GM18502 (cell line): ENCODE measurements at regions not wholly inside any gene's neighbourhood (a gene's known extent, or its start where the extent isn't known, plus 50 kb on each side); places are given as distances from the start of the nearest gene placed in this dataset.

Experiments
- ATAC-seq: cut with Tn5 transposase; IDR thresholded peaks from one replicate; pipeline ENCODE4 v1.9.1; 2021; ENCODE audit warnings: mild to moderate bottlenecking; ENCODE audit not compliant: unreplicated experiment, poor library complexity

GRCh38 chr19:31096935-31097545, 252.2 kb downstream of the TSHZ3 start:
- ATAC-seq: no peak

GRCh38 chr19:31096062-31096830, 253.0 kb downstream of the TSHZ3 start:
- no peak for ATAC-seq

- ATAC-seq: no peak
These were observed 254.0 kb downstream of the TSHZ3 start for GRCh38 chr19:31095100-31095804.

- ATAC-seq: no peak
These were observed 257.0 kb downstream of the TSHZ3 start for GRCh38 chr19:31092274-31092673.

- ATAC-seq: no peak
These were observed 259.6 kb downstream of the TSHZ3 start for GRCh38 chr19:31089681-31090080.

GRCh38 chr19:31085125-31085524, 264.1 kb downstream of the TSHZ3 start:
- ATAC-seq: no peak

GRCh38 chr19:31083105-31083504, 266.1 kb downstream of the TSHZ3 start:
- ATAC-seq: no peak

- no peak for ATAC-seq
These were observed 274.0 kb downstream of the TSHZ3 start for GRCh38 chr19:31075146-31075655.

GRCh38 chr19:31074199-31075125, 274.8 kb downstream of the TSHZ3 start:
- ATAC-seq: no peak

GRCh38 chr19:31073485-31074198, 275.6 kb downstream of the TSHZ3 start:
- no peak for ATAC-seq

- ATAC-seq: no peak
These were observed 276.8 kb downstream of the TSHZ3 start for GRCh38 chr19:31072451-31072850.

GRCh38 chr19:31071136-31071855, 277.9 kb downstream of the TSHZ3 start:
- no peak for ATAC-seq

- ATAC-seq: no peak
These were observed 278.8 kb downstream of the TSHZ3 start for GRCh38 chr19:31070146-31071065.

- no peak for ATAC-seq
These were observed 281.0 kb downstream of the TSHZ3 start for GRCh38 chr19:31068268-31068667.

GRCh38 chr19:31066385-31066784, 282.9 kb downstream of the TSHZ3 start:
- no peak for ATAC-seq

GRCh38 chr19:31064491-31064890, 284.7 kb downstream of the TSHZ3 start:
- ATAC-seq: no peak

GRCh38 chr19:31058676-31059340, 290.4 kb downstream of the TSHZ3 start:
- no peak for ATAC-seq
